AG09319 (cell line): ENCODE measurements at regions not wholly inside any gene's neighbourhood (a gene's known extent, or its start where the extent isn't known, plus 50 kb on each side); places are given as distances from the start of the nearest gene placed in this dataset.

Experiments used
- DNase-seq: peaks from one replicate; pipeline ENCODE4 v3.0.0-alpha.2; 2010; ENCODE audit warnings: low read depth; ENCODE audit errors: extremely low read depth
- TF ChIP-seq, protein P1 (sequence below): IDR thresholded peaks from 2 replicates; pipeline ENCODE4 v1.5.1; 2011; ENCODE audit warnings: low read depth, mild to moderate bottlenecking, inconsistent platforms, low read length, moderate library complexity

- no peak for DNase-seq
- TF ChIP-seq, protein P1, sequence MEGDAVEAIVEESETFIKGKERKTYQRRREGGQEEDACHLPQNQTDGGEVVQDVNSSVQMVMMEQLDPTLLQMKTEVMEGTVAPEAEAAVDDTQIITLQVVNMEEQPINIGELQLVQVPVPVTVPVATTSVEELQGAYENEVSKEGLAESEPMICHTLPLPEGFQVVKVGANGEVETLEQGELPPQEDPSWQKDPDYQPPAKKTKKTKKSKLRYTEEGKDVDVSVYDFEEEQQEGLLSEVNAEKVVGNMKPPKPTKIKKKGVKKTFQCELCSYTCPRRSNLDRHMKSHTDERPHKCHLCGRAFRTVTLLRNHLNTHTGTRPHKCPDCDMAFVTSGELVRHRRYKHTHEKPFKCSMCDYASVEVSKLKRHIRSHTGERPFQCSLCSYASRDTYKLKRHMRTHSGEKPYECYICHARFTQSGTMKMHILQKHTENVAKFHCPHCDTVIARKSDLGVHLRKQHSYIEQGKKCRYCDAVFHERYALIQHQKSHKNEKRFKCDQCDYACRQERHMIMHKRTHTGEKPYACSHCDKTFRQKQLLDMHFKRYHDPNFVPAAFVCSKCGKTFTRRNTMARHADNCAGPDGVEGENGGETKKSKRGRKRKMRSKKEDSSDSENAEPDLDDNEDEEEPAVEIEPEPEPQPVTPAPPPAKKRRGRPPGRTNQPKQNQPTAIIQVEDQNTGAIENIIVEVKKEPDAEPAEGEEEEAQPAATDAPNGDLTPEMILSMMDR: no peak
Observed at GRCh38 chr1:228930479-228930957, 195.2 kb downstream of the RHOU start.

- no peak for DNase-seq
- TF ChIP-seq, protein P1: no peak
Observed at GRCh38 chr1:228933753-228934152, 198.5 kb downstream of the RHOU start.

DNA sequence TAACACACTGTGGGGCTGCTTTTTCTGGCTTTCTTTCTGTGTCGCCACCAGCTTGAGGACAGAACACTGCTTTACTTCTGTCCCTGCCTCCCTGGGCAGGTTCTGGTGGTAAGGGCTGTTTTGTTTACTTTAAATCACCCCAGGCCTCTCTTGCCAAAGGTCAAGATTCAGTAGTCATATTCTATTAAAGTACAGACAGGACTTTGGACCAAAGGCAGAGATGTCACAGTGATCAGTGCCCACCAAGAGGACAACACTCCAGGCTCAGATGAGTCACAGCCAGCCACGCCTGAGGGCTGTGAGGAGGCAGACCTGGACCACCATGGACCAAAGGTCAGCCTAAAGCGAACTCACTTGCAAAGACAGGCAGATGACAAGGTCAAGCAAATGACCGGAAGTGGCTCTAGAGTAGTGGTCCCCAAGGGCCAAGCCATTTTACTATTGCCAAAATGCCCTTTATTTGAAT, 200.0 kb downstream of the RHOU start:
- TF ChIP-seq, protein P1: no peak
- DNase-seq: no peak

DNA sequence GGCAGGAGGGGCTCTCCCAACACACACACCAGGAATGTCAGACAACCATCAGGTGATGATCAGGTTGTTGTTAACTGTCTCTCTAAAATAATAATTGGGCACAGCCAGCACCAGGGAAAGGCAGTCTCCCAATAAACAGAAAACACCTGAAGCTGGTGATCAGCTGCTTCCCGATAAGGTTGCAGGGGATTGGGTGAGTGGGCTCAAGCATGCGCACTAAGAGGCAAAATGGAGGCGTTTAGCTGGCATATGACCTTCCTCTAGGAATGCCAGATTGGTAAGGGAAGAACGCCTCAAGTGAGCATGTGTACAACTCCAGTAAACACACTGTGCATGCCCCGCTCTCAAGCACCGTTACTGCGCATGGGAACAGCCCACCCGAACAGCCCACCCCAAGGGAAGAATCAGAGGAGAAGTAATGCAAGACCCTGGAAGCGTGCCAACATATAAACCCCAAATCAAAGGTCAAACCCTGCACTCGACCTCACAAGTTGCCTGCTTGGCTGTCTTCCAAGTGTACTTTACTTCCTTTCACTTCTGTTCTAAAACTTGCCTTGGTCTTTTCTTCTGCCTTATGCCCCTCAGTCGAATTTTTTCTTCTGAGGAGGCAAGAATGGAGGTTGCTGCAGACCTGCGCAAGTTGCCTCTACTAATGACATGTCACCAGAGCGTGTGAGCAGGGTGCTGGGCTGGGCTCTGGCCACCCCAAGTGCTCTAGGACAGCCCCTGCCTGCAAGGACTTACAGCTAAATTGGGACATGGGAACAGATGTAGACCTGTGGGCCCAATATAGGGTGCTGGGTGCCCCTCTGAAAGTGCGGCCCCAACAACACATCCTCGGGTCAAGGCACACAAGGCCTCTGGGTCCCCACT, 200.8 kb downstream of the RHOU start:
- TF ChIP-seq, protein P1: no peak
- no peak for DNase-seq

- DNase-seq: no peak
Observed at GRCh38 chr1:228936881-228937280, 201.6 kb downstream of the RHOU start.

GRCh38 chr1:228937351-228937750, 202.1 kb downstream of the RHOU start:
- DNase-seq: no peak
- TF ChIP-seq, protein P1: no peak

More at GRCh38 chr1:228936881-228937280, 201.6 kb downstream of the RHOU start:
- TF ChIP-seq, protein P1: no peak

- DNase-seq: no peak
- TF ChIP-seq, protein P1: no peak
Observed at GRCh38 chr1:228937851-228938536, 202.7 kb downstream of the RHOU start.
